ENCODE measurements at regions not wholly inside any gene's neighbourhood (a gene's known extent, or its start where the extent isn't known, plus 50 kb on each side); places are given as distances from the start of the nearest gene placed in this dataset.
"Not testable (repeated sequence)": the region's sequence is repeated elsewhere in the genome, so short reads cannot be mapped to it uniquely, and the experiment has no call there.

DNA sequence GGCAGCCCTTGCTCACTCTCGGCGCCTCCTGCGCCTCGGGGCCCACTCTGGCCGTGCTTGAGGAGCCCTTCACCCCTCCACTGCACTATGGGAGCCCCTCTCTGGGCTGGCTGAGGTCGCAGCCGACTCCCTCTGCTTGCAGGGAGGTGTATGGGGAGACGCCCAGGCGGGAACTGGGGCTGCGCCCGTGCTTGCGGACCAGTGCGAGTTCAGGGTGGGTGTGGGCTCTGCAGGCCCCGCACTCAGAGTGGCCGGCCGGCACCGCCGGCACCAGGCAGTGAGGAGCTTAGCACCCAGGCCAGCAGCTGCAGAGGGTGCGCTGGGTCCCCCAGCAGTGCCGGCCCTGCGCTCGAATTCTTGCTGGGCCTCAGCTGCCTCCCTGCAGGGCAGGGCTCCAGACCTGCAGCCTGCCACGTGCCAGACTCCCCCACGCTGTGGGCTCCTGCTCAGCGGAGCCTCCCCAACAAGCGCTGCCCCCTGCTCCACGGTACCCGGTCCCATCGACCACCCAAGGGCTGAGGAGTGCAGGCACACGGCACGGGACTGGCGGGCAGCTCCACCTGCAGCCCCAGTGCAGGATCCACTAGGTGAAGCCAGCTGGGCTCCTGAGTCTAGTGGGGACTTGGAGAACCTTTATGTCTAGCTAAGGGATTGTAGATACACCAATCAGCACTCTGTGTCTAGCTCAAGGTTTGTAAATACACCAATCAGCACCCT is 54.0 kb upstream of the WWC2 start:
- WGBS (ENCODE audit: insufficient coverage) = 95% methylated on average over 25 of the region's 32 CpGs
- H3K9me3 ChIP-seq (ENCODE audit: control insufficient read depth, insufficient read depth, low read length); H3K27me3 ChIP-seq (ENCODE audit: control insufficient read depth, insufficient read depth, low read length); H3K4me1 ChIP-seq (ENCODE audit: control insufficient read depth, insufficient read depth, low read length); H3K27ac ChIP-seq (ENCODE audit: low read depth, low read length); H3K36me3 ChIP-seq (ENCODE audit: control insufficient read depth, insufficient read depth, low read length); DNase-seq (ENCODE audit: low read depth in 4 of 6, low spot score in 6 of 6); H3K4me3 ChIP-seq (ENCODE audit: low read depth, low read length): not testable (repeated sequence)

DNA sequence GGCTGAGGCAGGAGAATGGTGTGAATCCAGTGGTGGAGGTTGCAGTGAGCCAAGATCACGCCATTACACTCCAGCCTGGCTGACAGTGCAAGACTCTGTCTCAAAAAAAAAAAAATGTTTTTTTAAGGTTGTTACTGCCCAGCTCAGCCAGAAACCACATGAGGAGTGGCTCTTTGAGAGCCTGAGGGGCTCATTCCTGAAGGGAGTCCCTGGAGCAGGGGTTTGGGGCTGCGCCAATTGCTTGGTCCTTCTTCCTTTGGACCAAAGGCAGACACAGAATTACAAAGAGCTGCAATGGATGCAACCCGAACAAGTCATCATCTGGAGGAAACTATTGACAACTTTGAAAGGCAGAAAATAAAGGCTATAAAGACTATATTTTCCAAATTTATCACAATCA is 60.6 kb upstream of the WWC2 start:
- H3K27ac ChIP-seq (ENCODE audit: low read depth, low read length) = no peak overlapping the region
- no peak overlapping the region for H3K4me3 ChIP-seq (ENCODE audit: low read depth, low read length)
- no peaks in the 10 kb centered on the region for H3K4me1 ChIP-seq (ENCODE audit: control insufficient read depth, insufficient read depth, low read length)
- no peaks in the 10 kb centered on the region for H3K36me3 ChIP-seq (ENCODE audit: control insufficient read depth, insufficient read depth, low read length)
- WGBS (ENCODE audit: insufficient coverage) = 92% methylated on average over 2 of the region's 3 CpGs
- no peaks in the 10 kb centered on the region for H3K27me3 ChIP-seq (ENCODE audit: control insufficient read depth, insufficient read depth, low read length)
- no peaks in the 10 kb centered on the region for H3K9me3 ChIP-seq (ENCODE audit: control insufficient read depth, insufficient read depth, low read length)
- DNase-seq (ENCODE audit: low read depth in 4 of 6, low spot score in 6 of 6) = no peak

DNA sequence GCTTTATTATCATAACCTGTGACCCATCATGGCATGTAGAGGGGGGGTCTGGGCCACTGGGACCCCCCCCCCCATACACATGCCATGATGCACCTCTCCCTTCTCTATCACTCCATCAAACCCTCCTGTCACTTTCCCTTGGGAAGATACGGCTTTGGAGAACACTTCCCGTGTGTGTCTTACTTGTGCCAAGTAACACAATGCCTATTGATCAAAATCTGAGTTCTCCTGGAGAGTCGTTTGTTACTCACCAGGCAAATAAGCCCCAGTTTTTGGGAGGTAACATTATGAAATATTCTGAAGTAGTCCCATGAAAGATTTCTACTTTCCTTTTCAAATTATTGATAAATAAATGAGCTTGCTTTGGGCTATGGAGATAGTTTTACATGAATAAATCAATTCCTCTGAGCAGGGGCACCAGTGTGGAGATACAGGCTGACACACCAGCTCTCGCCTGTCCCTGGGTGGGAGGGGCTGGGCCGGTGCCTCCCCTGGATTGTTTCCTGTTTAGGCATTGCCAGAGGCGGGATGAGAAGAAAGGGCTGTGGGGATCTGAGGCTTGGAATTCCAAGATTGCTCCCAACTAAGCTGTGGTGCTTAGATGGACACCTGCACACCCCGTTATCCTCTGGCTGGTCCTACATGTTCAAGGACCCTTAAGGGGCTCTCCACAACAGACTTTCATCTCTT is 63.2 kb upstream of the WWC2 start:
- no peak overlapping the region for H3K4me3 ChIP-seq (ENCODE audit: low read depth, low read length)
- no peaks in the 10 kb centered on the region for H3K27me3 ChIP-seq (ENCODE audit: control insufficient read depth, insufficient read depth, low read length)
- H3K36me3 ChIP-seq (ENCODE audit: control insufficient read depth, insufficient read depth, low read length) = no peaks in the 10 kb centered on the region
- 59% methylated on average over 4 of the region's 7 CpGs for WGBS (ENCODE audit: insufficient coverage)
- no peak for DNase-seq (ENCODE audit: low read depth in 4 of 6, low spot score in 6 of 6)
- no peak overlapping the region for H3K27ac ChIP-seq (ENCODE audit: low read depth, low read length)
- no peaks in the 10 kb centered on the region for H3K9me3 ChIP-seq (ENCODE audit: control insufficient read depth, insufficient read depth, low read length)
- no peaks in the 10 kb centered on the region for H3K4me1 ChIP-seq (ENCODE audit: control insufficient read depth, insufficient read depth, low read length)

DNA sequence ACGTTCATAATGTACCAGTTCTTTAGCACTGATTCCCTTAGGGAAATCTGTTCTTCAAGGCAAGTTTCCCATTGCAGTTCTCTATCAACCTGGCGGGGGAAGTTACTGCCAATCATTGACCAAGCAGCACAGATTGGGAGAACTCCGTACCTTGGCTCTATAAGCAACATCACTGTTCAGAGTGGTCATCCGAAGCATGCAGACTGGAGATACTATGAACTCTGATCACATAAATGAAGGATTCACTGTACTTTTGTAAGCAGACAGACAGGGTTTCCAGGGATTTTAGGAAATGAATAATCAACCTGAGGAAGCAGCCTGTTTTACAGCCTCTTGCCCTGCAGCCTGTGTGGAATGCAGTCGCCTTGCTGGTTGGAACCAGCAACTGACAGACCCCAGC is 63.8 kb upstream of the WWC2 start:
- Histone ChIP-seq H3K9me3 (ENCODE audit: control insufficient read depth, insufficient read depth, low read length) (no peaks in the 10 kb centered on the region), H3K36me3 (ENCODE audit: control insufficient read depth, insufficient read depth, low read length) (no peaks in the 10 kb centered on the region), H3K27me3 (ENCODE audit: control insufficient read depth, insufficient read depth, low read length) (no peaks in the 10 kb centered on the region), H3K4me3 (ENCODE audit: low read depth, low read length) (no peak overlapping the region), H3K27ac (ENCODE audit: low read depth, low read length) (no peak overlapping the region), H3K4me1 (ENCODE audit: control insufficient read depth, insufficient read depth, low read length) (no peaks in the 10 kb centered on the region)
- DNase-seq (ENCODE audit: low read depth in 4 of 6, low spot score in 6 of 6) = no peak
- 84% methylated on average over 2 of the region's 5 CpGs for WGBS (ENCODE audit: insufficient coverage)

DNA sequence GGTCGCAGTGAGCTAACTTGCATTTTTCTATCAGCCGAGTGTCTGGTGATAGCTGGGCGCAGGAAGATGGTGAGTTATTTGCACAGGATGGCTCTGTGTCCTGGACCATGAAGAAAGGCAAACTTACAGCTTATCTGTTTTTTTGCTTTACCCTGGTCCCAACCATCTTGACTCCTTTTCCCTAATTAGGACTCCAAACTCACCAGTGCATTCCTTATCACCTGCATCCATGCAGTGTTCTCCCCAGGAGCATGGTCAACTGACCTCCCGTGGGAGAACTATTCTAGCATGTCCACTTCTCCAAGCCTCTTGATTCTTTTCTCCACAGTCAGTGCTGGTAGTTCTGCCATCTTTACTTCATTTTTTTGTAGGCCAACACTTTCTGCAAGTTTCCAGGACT is 68.2 kb upstream of the WWC2 start:
- DNase-seq (ENCODE audit: low read depth in 4 of 6, low spot score in 6 of 6) = no peak
- no peaks in the 10 kb centered on the region for H3K27me3 ChIP-seq (ENCODE audit: control insufficient read depth, insufficient read depth, low read length)
- WGBS (ENCODE audit: insufficient coverage) = 69% methylated on average over 2 of the region's 4 CpGs

DNA sequence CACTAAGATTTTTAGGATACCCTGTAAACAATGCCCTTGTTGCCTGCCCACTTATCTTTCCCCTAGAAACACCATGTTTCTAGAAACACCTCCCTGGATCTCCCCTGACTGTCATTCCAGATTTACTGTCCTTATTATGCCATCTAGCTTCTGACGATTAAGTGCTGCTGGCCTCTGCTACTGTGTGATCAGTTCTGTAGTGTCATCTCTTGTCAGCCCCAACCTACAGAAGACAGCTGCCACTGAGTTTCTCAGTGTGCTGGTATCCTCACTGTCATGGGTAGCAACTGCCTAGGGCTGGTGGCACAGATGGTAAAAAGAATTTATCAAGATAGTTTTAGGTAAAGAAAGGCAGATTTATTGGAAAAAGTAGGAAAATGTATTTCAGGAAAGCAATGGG is 68.7 kb upstream of the WWC2 start:
- no peaks in the 10 kb centered on the region for H3K9me3 ChIP-seq (ENCODE audit: control insufficient read depth, insufficient read depth, low read length)
- H3K27me3 ChIP-seq (ENCODE audit: control insufficient read depth, insufficient read depth, low read length) = no peaks in the 10 kb centered on the region
- H3K4me1 ChIP-seq (ENCODE audit: control insufficient read depth, insufficient read depth, low read length) = no peaks in the 10 kb centered on the region
- no peak overlapping the region for H3K27ac ChIP-seq (ENCODE audit: low read depth, low read length)
- no peak overlapping the region for H3K4me3 ChIP-seq (ENCODE audit: low read depth, low read length)
- no peaks in the 10 kb centered on the region for H3K36me3 ChIP-seq (ENCODE audit: control insufficient read depth, insufficient read depth, low read length)
- WGBS (ENCODE audit: insufficient coverage) = 0% methylated on average over 1 of the region's 1 CpG
- peak in 1 of 6 donors; percentile 15 for DNase-seq (ENCODE audit: low read depth in 4 of 6, low spot score in 6 of 6)

More for the DNA sequence above, 68.2 kb upstream of the WWC2 start:
- no peaks in the 10 kb centered on the region for H3K36me3 ChIP-seq (ENCODE audit: control insufficient read depth, insufficient read depth, low read length)
- no peaks in the 10 kb centered on the region for H3K4me1 ChIP-seq (ENCODE audit: control insufficient read depth, insufficient read depth, low read length)
- no peak overlapping the region for H3K27ac ChIP-seq (ENCODE audit: low read depth, low read length)
- H3K4me3 ChIP-seq (ENCODE audit: low read depth, low read length) = no peak overlapping the region
- H3K9me3 ChIP-seq (ENCODE audit: control insufficient read depth, insufficient read depth, low read length) = no peaks in the 10 kb centered on the region

DNA sequence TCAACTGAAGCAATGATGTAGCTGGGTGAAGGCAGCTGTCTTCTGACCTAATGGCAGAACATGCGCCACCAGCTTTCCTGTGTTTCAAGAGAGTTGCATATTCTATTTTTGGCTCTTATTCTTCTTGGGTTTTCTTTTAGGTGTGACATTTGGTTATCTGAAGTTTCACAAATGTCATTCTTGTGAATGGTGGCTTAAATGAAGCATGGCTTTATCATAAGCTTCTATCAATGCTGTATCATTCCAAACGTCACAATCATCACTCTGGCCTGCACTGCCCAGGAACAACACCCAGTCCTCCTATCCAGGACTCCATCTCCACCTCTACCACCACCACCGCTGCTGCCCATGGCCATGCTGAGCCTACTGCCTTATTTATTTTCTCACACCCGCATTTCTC is 69.7 kb upstream of the WWC2 start:
- Histone ChIP-seq H3K27me3 (ENCODE audit: control insufficient read depth, insufficient read depth, low read length) (no peaks in the 10 kb centered on the region), H3K27ac (ENCODE audit: low read depth, low read length) (no peak overlapping the region), H3K36me3 (ENCODE audit: control insufficient read depth, insufficient read depth, low read length) (no peaks in the 10 kb centered on the region), H3K4me3 (ENCODE audit: low read depth, low read length) (no peak overlapping the region), H3K4me1 (ENCODE audit: control insufficient read depth, insufficient read depth, low read length) (no peaks in the 10 kb centered on the region), H3K9me3 (ENCODE audit: control insufficient read depth, insufficient read depth, low read length) (no peaks in the 10 kb centered on the region)
- WGBS (ENCODE audit: insufficient coverage) = 96% methylated on average over 2 of the region's 4 CpGs
- no peak for DNase-seq (ENCODE audit: low read depth in 4 of 6, low spot score in 6 of 6)

DNA sequence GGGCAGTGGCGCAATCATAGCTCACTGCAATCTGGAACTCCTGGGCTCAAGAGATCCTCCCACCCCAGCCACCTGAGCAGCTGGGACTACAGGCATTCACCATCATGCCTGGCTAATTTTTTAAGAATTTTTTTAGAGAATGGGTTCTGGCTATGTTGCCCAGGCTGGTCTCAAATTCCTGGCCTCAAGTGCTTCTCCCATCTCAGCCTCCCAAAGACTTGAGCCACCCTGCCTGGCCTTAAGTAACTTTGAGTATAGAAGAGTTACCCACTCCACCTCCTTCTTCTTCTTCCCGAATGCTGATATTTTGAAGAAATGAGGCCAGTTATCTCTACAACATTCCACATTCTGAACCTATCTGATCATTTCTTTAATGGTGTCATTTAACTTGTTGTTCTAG is 72.4 kb upstream of the WWC2 start:
- H3K4me3 ChIP-seq (ENCODE audit: low read depth, low read length) = no peak overlapping the region
- H3K36me3 ChIP-seq (ENCODE audit: control insufficient read depth, insufficient read depth, low read length) = no peaks in the 10 kb centered on the region
- no peaks in the 10 kb centered on the region for H3K27me3 ChIP-seq (ENCODE audit: control insufficient read depth, insufficient read depth, low read length)
- DNase-seq (ENCODE audit: low read depth in 4 of 6, low spot score in 6 of 6) = no peak
- no peaks in the 10 kb centered on the region for H3K4me1 ChIP-seq (ENCODE audit: control insufficient read depth, insufficient read depth, low read length)
- 100% methylated on average over 1 of the region's 2 CpGs for WGBS (ENCODE audit: insufficient coverage)
- H3K27ac ChIP-seq (ENCODE audit: low read depth, low read length) = no peak overlapping the region
- no peaks in the 10 kb centered on the region for H3K9me3 ChIP-seq (ENCODE audit: control insufficient read depth, insufficient read depth, low read length)

DNA sequence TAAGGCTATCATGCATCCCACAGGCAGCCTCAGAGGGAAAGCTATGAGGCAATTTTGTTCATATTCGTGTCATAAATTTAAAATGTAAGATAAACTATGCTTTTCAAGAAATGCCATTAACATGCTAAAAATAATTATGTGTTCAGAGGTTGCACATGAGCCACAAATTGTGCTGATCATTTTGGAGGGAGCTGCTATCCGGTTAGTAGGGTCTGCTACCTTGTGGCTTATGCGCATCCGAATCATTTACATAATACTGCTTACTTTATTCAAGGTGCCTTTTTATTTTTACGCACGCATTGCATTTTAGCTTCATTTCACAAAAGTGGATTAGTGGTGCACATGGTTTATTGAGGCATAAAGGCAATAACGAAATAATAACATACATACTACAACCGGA is 76.4 kb upstream of the WWC2 start:
- Histone ChIP-seq H3K4me1 (ENCODE audit: control insufficient read depth, insufficient read depth, low read length) (no peaks in the 10 kb centered on the region), H3K27me3 (ENCODE audit: control insufficient read depth, insufficient read depth, low read length) (no peaks in the 10 kb centered on the region), H3K36me3 (ENCODE audit: control insufficient read depth, insufficient read depth, low read length) (no peaks in the 10 kb centered on the region), H3K9me3 (ENCODE audit: control insufficient read depth, insufficient read depth, low read length) (no peaks in the 10 kb centered on the region), H3K27ac (ENCODE audit: low read depth, low read length) (no peak overlapping the region), H3K4me3 (ENCODE audit: low read depth, low read length) (no peak overlapping the region)
- no peak for DNase-seq (ENCODE audit: low read depth in 4 of 6, low spot score in 6 of 6)
- no CpG with 5 or more reads among the region's 8 CpGs for WGBS (ENCODE audit: insufficient coverage)

DNA sequence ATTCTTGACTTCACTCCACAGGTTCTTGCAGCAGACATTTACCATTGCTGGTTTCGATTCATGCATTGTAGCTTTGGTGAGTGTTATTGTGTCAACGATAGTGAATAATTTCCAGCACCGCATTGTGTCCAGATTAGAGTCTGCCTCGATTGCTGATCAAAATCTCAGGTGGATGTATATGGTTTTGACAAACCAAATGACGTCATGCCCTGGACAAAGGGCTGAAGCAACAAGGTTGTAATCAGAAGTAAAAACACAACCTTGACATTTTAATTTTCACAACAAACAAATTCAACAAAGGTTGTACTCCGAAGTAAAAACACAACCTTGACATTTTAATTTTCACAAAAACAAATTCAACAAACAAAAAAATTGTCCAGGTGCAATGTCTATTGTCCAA is 81.1 kb upstream of the WWC2 start:
- Histone ChIP-seq H3K27ac (ENCODE audit: low read depth, low read length) (no peak overlapping the region), H3K9me3 (ENCODE audit: control insufficient read depth, insufficient read depth, low read length) (no peaks in the 10 kb centered on the region), H3K36me3 (ENCODE audit: control insufficient read depth, insufficient read depth, low read length) (no peaks in the 10 kb centered on the region), H3K4me3 (ENCODE audit: low read depth, low read length) (no peak overlapping the region), H3K27me3 (ENCODE audit: control insufficient read depth, insufficient read depth, low read length) (peaks cover 4% of the 10 kb centered on the region), H3K4me1 (ENCODE audit: control insufficient read depth, insufficient read depth, low read length) (no peaks in the 10 kb centered on the region)
- DNase-seq (ENCODE audit: low read depth in 4 of 6, low spot score in 6 of 6) = no peak
- 96% methylated on average over 4 of the region's 6 CpGs for WGBS (ENCODE audit: insufficient coverage)
